ENCODE measurements at regions not wholly inside any gene's neighbourhood (a gene's known extent, or its start where the extent isn't known, plus 50 kb on each side); places are given as distances from the start of the nearest gene placed in this dataset.

DNA sequence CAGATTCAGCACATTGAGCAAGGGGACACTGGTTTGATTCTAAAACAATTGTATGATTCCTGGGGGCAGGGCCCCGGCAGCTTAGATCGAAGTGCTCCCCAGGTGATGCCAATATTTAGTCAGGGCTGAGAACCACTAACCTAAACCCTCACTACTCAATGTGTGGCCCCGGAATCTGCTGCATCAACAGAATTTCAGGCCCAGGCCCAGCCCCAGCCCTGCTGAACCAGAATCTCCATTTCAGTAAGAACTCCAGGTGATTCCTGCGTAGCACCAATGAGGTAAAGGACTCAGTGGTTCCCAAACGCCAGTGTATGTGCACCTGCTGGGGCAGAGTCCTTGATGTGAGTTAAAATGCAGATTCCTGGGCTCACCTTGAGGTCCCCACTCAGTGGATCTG is 152.8 kb upstream of the KCNG1 start:
- Histone ChIP-seq H3K4me3 (ENCODE audit: severe bottlenecking) (no peak overlapping the region), H3K4me1 (ENCODE audit: insufficient read depth, poor library complexity, severe bottlenecking) (peaks cover 9% of the 10 kb centered on the region), H3K36me3 (ENCODE audit: low read depth) (no peaks in the 10 kb centered on the region), H3K27me3 (ENCODE audit: insufficient read depth, poor library complexity, severe bottlenecking) (no peaks in the 10 kb centered on the region), H3K27ac (ENCODE audit: poor library complexity, severe bottlenecking) (no peak overlapping the region), H3K9me3 (ENCODE audit: severe bottlenecking) (no peaks in the 10 kb centered on the region)
- DNase-seq (ENCODE audit: low spot score) (peak; percentile 42), ATAC-seq (ENCODE audit: low read depth) (no peak)
- TF ChIP-seq, protein P1, sequence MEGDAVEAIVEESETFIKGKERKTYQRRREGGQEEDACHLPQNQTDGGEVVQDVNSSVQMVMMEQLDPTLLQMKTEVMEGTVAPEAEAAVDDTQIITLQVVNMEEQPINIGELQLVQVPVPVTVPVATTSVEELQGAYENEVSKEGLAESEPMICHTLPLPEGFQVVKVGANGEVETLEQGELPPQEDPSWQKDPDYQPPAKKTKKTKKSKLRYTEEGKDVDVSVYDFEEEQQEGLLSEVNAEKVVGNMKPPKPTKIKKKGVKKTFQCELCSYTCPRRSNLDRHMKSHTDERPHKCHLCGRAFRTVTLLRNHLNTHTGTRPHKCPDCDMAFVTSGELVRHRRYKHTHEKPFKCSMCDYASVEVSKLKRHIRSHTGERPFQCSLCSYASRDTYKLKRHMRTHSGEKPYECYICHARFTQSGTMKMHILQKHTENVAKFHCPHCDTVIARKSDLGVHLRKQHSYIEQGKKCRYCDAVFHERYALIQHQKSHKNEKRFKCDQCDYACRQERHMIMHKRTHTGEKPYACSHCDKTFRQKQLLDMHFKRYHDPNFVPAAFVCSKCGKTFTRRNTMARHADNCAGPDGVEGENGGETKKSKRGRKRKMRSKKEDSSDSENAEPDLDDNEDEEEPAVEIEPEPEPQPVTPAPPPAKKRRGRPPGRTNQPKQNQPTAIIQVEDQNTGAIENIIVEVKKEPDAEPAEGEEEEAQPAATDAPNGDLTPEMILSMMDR (IDR thresholded peaks at IDR 0.05; ENCODE audit: poor library complexity, severe bottlenecking): no peak

DNA sequence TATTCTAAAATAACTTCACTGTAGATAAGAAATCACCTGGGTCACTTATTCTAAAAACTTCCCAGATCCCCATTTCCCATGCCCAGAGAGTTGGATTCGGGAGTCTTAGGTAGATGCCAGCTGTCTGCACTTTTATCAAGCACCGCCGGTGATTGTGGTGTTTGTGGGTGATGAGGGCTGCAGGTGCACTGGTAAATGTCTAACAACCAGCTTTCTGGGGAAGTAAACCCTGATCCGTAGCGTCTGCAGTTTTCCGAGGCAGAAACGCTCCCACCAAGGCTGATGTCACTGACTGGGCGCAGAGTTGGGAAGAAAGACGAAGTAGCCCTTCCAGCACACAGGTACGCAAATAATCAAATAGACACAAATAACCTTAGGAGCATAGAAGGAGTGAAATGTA is 152.2 kb upstream of the KCNG1 start:
- no peaks in the 10 kb centered on the region for H3K27me3 ChIP-seq (ENCODE audit: insufficient read depth, poor library complexity, severe bottlenecking)
- no peaks in the 10 kb centered on the region for H3K36me3 ChIP-seq (ENCODE audit: low read depth)
- peaks cover 10% of the 10 kb centered on the region for H3K4me1 ChIP-seq (ENCODE audit: insufficient read depth, poor library complexity, severe bottlenecking)
- ATAC-seq (ENCODE audit: low read depth) (no peak), DNase-seq (ENCODE audit: low spot score) (peak; percentile 66)
- no peak overlapping the region for H3K27ac ChIP-seq (ENCODE audit: poor library complexity, severe bottlenecking)
- no peaks in the 10 kb centered on the region for H3K9me3 ChIP-seq (ENCODE audit: severe bottlenecking)
- H3K4me3 ChIP-seq (ENCODE audit: severe bottlenecking): no peak overlapping the region
- TF ChIP-seq, protein P1 (IDR thresholded peaks at IDR 0.05; ENCODE audit: poor library complexity, severe bottlenecking): no peak

DNA sequence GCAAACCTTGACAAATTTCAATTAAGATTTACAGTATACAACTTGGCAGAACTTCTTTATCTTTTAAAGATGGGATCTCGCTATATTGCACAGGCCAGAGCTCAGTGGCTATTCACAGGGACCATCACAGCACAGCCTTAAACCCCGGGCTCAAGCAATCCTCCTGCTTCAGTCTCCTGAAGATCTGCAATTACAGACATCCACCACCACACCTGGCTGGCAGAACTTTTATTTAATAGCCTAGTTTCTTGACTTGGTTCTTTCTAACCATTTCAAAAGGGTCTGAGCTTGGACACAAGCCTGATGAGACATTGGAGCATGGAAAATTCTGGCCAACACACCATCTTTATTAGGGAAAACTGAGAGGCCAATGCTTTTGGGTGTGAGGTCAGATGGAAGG is 151.6 kb upstream of the KCNG1 start:
- H3K9me3 ChIP-seq (ENCODE audit: severe bottlenecking): no peaks in the 10 kb centered on the region
- no peaks in the 10 kb centered on the region for H3K36me3 ChIP-seq (ENCODE audit: low read depth)
- TF ChIP-seq, protein P1 (IDR thresholded peaks at IDR 0.05; ENCODE audit: poor library complexity, severe bottlenecking): no peak
- peaks cover 10% of the 10 kb centered on the region for H3K4me1 ChIP-seq (ENCODE audit: insufficient read depth, poor library complexity, severe bottlenecking)
- DNase-seq (ENCODE audit: low spot score): peak; percentile 44
- H3K4me3 ChIP-seq (ENCODE audit: severe bottlenecking): no peak overlapping the region
- no peak overlapping the region for H3K27ac ChIP-seq (ENCODE audit: poor library complexity, severe bottlenecking)
- 0 out of 3 replicates have a peak, but pooled peaks have one; percentile 17 for ATAC-seq (ENCODE audit: low read depth)
- H3K27me3 ChIP-seq (ENCODE audit: insufficient read depth, poor library complexity, severe bottlenecking): no peaks in the 10 kb centered on the region

DNA sequence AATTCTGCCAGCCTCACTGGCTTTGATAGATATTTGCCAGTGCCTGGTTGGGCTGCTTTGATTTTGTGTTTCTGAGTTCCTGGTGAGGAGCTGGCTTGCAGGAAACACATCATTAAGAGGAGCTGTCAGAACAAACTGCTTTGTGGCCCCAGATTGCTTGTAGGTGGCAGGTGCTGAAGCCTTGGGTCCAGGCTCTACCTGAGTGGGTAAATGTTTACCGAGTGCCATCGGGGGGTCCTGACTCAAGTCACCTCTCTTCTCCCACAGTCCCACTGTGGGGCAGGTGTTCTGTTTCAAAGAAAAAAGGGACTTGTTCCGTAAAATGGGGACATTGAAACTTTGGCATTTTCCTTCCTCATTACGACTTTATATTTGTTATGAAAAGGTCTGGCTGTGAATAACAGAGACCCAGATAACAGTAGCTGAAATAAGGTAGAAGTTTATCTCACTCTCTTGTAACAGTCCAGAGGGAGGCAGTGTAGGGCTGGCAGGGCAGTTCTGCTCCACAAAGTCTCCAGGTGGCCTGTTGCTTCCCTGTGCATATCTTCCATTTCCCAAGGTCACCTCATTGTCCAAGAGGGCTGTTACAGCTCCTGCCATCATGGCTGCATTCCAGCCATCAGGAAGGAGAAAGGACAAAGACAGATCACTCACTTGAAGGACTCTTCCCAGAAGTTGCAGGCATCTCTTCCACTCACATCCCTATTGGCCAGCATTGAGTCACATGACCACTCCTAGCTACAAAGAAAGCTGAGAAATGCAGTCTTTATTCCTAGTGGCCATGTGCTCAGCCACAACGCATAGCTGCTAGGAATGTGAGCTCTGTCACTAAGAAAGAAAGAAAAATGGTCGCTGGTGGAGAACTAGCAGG is 149.9 kb upstream of the KCNG1 start:
- no peaks in the 10 kb centered on the region for H3K36me3 ChIP-seq (ENCODE audit: low read depth)
- TF ChIP-seq, protein P1 (IDR thresholded peaks at IDR 0.05; ENCODE audit: poor library complexity, severe bottlenecking): no peak
- peak; percentile 51 for DNase-seq (ENCODE audit: low spot score)
- H3K9me3 ChIP-seq (ENCODE audit: severe bottlenecking): no peaks in the 10 kb centered on the region
- H3K27me3 ChIP-seq (ENCODE audit: insufficient read depth, poor library complexity, severe bottlenecking): no peaks in the 10 kb centered on the region
- H3K4me3 ChIP-seq (ENCODE audit: severe bottlenecking): no peak overlapping the region
- H3K27ac ChIP-seq (ENCODE audit: poor library complexity, severe bottlenecking): no peak overlapping the region
- peaks cover 10% of the 10 kb centered on the region for H3K4me1 ChIP-seq (ENCODE audit: insufficient read depth, poor library complexity, severe bottlenecking)
- ATAC-seq (ENCODE audit: low read depth): no peak

DNA sequence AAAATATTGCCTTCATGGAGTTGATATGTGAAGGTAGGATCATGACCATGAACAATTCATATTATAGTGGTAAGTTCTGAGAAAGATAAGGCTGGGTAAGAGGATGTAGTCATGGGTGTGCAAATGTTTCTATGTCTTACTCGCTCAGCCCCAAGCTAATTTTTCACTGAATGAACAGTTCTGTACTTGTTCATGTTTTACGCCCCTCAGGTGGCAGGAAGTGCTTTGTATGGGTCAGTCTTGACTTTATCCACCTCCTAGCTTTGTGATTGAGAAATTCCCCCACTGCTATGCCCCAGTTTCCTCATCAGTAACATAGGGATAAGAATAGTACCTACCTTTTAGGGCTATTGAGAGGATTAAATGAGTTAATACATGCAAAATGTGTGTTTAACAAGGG is 148.2 kb upstream of the KCNG1 start:
- DNase-seq (ENCODE audit: low spot score): no peak
- no peaks in the 10 kb centered on the region for H3K9me3 ChIP-seq (ENCODE audit: severe bottlenecking)
- peaks cover 10% of the 10 kb centered on the region for H3K4me1 ChIP-seq (ENCODE audit: insufficient read depth, poor library complexity, severe bottlenecking)
- H3K27ac ChIP-seq (ENCODE audit: poor library complexity, severe bottlenecking): peak overlapping the region; percentile 29
- H3K36me3 ChIP-seq (ENCODE audit: low read depth): no peaks in the 10 kb centered on the region
- ATAC-seq (ENCODE audit: low read depth): peak; percentile 91
- TF ChIP-seq, protein P1 (IDR thresholded peaks at IDR 0.05; ENCODE audit: poor library complexity, severe bottlenecking): no peak
- no peaks in the 10 kb centered on the region for H3K27me3 ChIP-seq (ENCODE audit: insufficient read depth, poor library complexity, severe bottlenecking)
- H3K4me3 ChIP-seq (ENCODE audit: severe bottlenecking): no peak overlapping the region

Data from RWPE2 (cell line).